ENCODE measurements at regions not wholly inside any gene's neighbourhood (a gene's known extent, or its start where the extent isn't known, plus 50 kb on each side); places are given as distances from the start of the nearest gene placed in this dataset.

DNA sequence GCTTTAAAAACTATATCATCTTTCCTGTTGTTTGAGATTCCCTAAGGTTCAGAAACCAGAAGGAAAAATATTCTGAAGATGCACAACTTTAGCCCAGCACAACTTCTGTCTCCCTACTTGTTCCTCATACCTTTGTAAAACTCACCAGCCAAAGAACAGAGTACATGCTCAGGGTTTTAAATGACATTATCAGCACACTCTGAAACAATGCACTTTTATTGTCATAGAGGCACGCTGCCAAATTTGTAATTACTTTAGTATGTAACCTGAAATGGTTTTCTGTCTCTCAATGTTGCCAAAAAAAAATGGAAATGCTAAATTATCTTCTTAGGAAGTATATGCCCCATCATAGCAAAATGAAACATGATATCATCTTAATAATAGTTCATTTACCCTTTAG lies 383.6 kb upstream of the CDH6 start:
- TF ChIP-seq CTCF (IDR thresholded peaks at IDR 0.05; ENCODE audit: control extremely low read depth in 1 of 3, insufficient read depth in 1 of 3, low read depth in 1 of 3, low read length in 3 of 3) = no peak
- TF ChIP-seq SUZ12 (IDR thresholded peaks at IDR 0.05; ENCODE audit: low read length) = no peak
- no peak for TF ChIP-seq EP300 (IDR thresholded peaks at IDR 0.05; ENCODE audit: borderline replicate concordance in 1 of 2, low read depth in 2 of 2, low read length in 2 of 2)
- no peak for TF ChIP-seq HDAC2 (IDR thresholded peaks at IDR 0.05; ENCODE audit: borderline replicate concordance in 1 of 2, low read depth in 2 of 2, low read length in 2 of 2)
- no peak for TF ChIP-seq EGR1 (IDR thresholded peaks at IDR 0.05; ENCODE audit: borderline replicate concordance, low read depth, low read length)
- TF ChIP-seq, protein P1, sequence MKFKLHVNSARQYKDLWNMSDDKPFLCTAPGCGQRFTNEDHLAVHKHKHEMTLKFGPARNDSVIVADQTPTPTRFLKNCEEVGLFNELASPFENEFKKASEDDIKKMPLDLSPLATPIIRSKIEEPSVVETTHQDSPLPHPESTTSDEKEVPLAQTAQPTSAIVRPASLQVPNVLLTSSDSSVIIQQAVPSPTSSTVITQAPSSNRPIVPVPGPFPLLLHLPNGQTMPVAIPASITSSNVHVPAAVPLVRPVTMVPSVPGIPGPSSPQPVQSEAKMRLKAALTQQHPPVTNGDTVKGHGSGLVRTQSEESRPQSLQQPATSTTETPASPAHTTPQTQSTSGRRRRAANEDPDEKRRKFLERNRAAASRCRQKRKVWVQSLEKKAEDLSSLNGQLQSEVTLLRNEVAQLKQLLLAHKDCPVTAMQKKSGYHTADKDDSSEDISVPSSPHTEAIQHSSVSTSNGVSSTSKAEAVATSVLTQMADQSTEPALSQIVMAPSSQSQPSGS (IDR thresholded peaks at IDR 0.05; ENCODE audit: low read length) = no peak
- TF ChIP-seq MAX (IDR thresholded peaks at IDR 0.05) = no peak
- TF ChIP-seq POU5F1 (IDR thresholded peaks at IDR 0.05; ENCODE audit: low read depth, low read length) = no peak
- TF ChIP-seq YY1 (IDR thresholded peaks at IDR 0.05; ENCODE audit: low read depth, low read length) = no peak
- TF ChIP-seq POLR2A (IDR thresholded peaks at IDR 0.05; ENCODE audit: control extremely low read depth in 1 of 2, low read depth in 2 of 2, low read length in 2 of 2) = no peak

Measured in H1 (cell line).